HG03135 (cell line): ENCODE measurements at regions not wholly inside any gene's neighbourhood (a gene's known extent, or its start where the extent isn't known, plus 50 kb on each side); places are given as distances from the start of the nearest gene placed in this dataset.

Source experiments
- ATAC-seq: cut with Tn5 transposase; IDR thresholded peaks from one replicate; pipeline ENCODE4 v1.9.1; 2021; ENCODE audit warnings: mild to moderate bottlenecking, moderate library complexity; ENCODE audit not compliant: unreplicated experiment

- ATAC-seq, result no peak
These were observed 59.1 kb upstream of the SLC14A2 start for GRCh38 chr18:45556222-45556621.

GRCh38 chr18:45557287-45557686, 58.0 kb upstream of the SLC14A2 start:
- no peak for ATAC-seq

GRCh38 chr18:45557779-45558178, 57.5 kb upstream of the SLC14A2 start:
- ATAC-seq, result no peak

- ATAC-seq, result no peak
These were observed 56.0 kb upstream of the SLC14A2 start for GRCh38 chr18:45559258-45559657.

- ATAC-seq, result no peak
These were observed 54.4 kb upstream of the SLC14A2 start for GRCh38 chr18:45560870-45561269.

- ATAC-seq, result no peak
These were observed 52.5 kb upstream of the SLC14A2 start for GRCh38 chr18:45562567-45563479.

- no peak for ATAC-seq
These were observed 49.9 kb upstream of the SLC14A2 start for GRCh38 chr18:45565280-45565970.
